ENCODE measurements at regions not wholly inside any gene's neighbourhood (a gene's known extent, or its start where the extent isn't known, plus 50 kb on each side); places are given as distances from the start of the nearest gene placed in this dataset.

GRCh38 chr4:63607169-63607872, 801.9 kb downstream of the TECRL start:
- Histone ChIP-seq H3K4me1 (ENCODE audit: insufficient read depth) (no peaks in the 10 kb centered on the region), H4K20me1 (replicated peaks; ENCODE audit: insufficient read depth) (no peaks in the 10 kb centered on the region), H3K36me3 (ENCODE audit: insufficient read depth) (no peaks in the 10 kb centered on the region), H2AFZ (no peak overlapping the region), H3F3A (replicated peaks; ENCODE audit: low read depth) (no peaks in the 10 kb centered on the region), H3K27me3 (ENCODE audit: insufficient read depth) (no peaks in the 10 kb centered on the region), H3K79me2 (replicated peaks; ENCODE audit: insufficient read depth) (no peaks in the 10 kb centered on the region), H3K27ac (ENCODE audit: low read depth) (no peak overlapping the region), H3K9me2 (ENCODE audit: insufficient read depth) (no peaks in the 10 kb centered on the region), H3K4me2 (no peak overlapping the region), H3K4me3 (no peak overlapping the region)
- Mint-ChIP-seq H3K9me3 (no peaks in the 10 kb centered on the region), H3K36me3 (ENCODE audit: low read depth) (no peaks in the 10 kb centered on the region), H3K4me1 (no peaks in the 10 kb centered on the region), H3K4me3 (no peak overlapping the region), H3K27ac (no peak overlapping the region), H3K27me3 (ENCODE audit: insufficient read depth, low read depth, poor library complexity) (no peaks in the 10 kb centered on the region)
- ATAC-seq (no peak), DNase-seq (ENCODE audit: low spot score) (no peak)
- TF ChIP-seq ZNF114 (CRISPR knock-in tag; IDR thresholded peaks at IDR 0.05), result no peak
- TF ChIP-seq REST (IDR thresholded peaks at IDR 0.05; ENCODE audit: unreplicated experiment), result no peak
- TF ChIP-seq EZH2 (IDR thresholded peaks at IDR 0.05; ENCODE audit: low read depth, unreplicated experiment), result no peak
- TF ChIP-seq JUNB (IDR thresholded peaks at IDR 0.05; ENCODE audit: unreplicated experiment), result no peak

GRCh38 chr4:63589796-63590195, 819.5 kb downstream of the TECRL start:
- H3K27ac Mint-ChIP-seq, result no peak overlapping the region
- H3K27me3 Mint-ChIP-seq (ENCODE audit: insufficient read depth, low read depth, poor library complexity), result peaks cover 2% of the 10 kb centered on the region
- H3F3A ChIP-seq (replicated peaks; ENCODE audit: low read depth), result no peaks in the 10 kb centered on the region
- TF ChIP-seq ETS1 (IDR thresholded peaks at IDR 0.05) (no peak), NANOG (IDR thresholded peaks at IDR 0.05; ENCODE audit: borderline replicate concordance) (no peak), POLR2AphosphoS5 (IDR thresholded peaks at IDR 0.05; ENCODE audit: low read depth) (no peak), ZNF331 (CRISPR knock-in tag; IDR thresholded peaks at IDR 0.05; ENCODE audit: low read depth) (no peak)
- H3K4me1 Mint-ChIP-seq, result peaks cover 5% of the 10 kb centered on the region; the same call in 2 of the 3 replicates
- H4K20me1 ChIP-seq (replicated peaks; ENCODE audit: insufficient read depth), result no peaks in the 10 kb centered on the region
- H3K27me3 ChIP-seq (ENCODE audit: insufficient read depth), result no peaks in the 10 kb centered on the region
- no peak overlapping the region for H3K4me3 Mint-ChIP-seq
- peaks cover 5% of the 10 kb centered on the region; the same call in 1 of the 2 replicates for H3K4me1 ChIP-seq (ENCODE audit: insufficient read depth)
- H3K27ac ChIP-seq (ENCODE audit: low read depth), result no peak overlapping the region
- DNase-seq (ENCODE audit: low spot score), result peak; percentile 57
- H3K4me3 ChIP-seq, result no peak overlapping the region
- peak; percentile 54; the same call in 2 of the 3 replicates for ATAC-seq
- H3K79me2 ChIP-seq (replicated peaks; ENCODE audit: insufficient read depth), result no peaks in the 10 kb centered on the region
- H3K4me2 ChIP-seq, result no peak overlapping the region
- peaks cover 37% of the 10 kb centered on the region for H3K9me3 Mint-ChIP-seq
- H2AFZ ChIP-seq, result peak overlapping the region; percentile 85
- peaks cover 25% of the 10 kb centered on the region for H3K36me3 Mint-ChIP-seq (ENCODE audit: low read depth)
- H3K36me3 ChIP-seq (ENCODE audit: insufficient read depth), result no peaks in the 10 kb centered on the region
- peaks cover 18% of the 10 kb centered on the region; the same call in 1 of the 2 replicates for H3K9me2 ChIP-seq (ENCODE audit: insufficient read depth)
